ENCODE measurements at regions not wholly inside any gene's neighbourhood (a gene's known extent, or its start where the extent isn't known, plus 50 kb on each side); places are given as distances from the start of the nearest gene placed in this dataset.

DNA sequence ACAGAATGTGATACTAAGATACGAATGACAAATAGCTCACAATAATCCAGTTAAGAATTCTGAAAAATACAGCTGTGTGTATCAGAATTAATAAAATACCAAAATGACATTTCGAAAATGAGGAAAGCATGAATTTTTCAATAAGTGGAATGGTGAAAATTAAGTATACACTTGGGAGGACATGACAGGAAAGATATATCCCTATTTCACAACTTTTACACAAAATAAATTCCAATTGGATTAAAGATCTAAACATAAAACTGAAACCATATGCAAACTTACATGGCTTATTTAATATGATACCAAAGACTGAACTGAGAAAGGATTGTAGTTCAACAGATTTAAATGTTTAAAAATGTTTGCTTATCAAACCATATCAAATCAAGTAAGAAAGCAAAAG lies 510.4 kb upstream of the ADAMTS5 start:
- TF ChIP-seq, protein P1, sequence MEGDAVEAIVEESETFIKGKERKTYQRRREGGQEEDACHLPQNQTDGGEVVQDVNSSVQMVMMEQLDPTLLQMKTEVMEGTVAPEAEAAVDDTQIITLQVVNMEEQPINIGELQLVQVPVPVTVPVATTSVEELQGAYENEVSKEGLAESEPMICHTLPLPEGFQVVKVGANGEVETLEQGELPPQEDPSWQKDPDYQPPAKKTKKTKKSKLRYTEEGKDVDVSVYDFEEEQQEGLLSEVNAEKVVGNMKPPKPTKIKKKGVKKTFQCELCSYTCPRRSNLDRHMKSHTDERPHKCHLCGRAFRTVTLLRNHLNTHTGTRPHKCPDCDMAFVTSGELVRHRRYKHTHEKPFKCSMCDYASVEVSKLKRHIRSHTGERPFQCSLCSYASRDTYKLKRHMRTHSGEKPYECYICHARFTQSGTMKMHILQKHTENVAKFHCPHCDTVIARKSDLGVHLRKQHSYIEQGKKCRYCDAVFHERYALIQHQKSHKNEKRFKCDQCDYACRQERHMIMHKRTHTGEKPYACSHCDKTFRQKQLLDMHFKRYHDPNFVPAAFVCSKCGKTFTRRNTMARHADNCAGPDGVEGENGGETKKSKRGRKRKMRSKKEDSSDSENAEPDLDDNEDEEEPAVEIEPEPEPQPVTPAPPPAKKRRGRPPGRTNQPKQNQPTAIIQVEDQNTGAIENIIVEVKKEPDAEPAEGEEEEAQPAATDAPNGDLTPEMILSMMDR (IDR thresholded peaks at IDR 0.05): no peak
- no peak for TF ChIP-seq POLR2A (IDR thresholded peaks at IDR 0.05)
